ENCODE measurements at regions not wholly inside any gene's neighbourhood (a gene's known extent, or its start where the extent isn't known, plus 50 kb on each side); places are given as distances from the start of the nearest gene placed in this dataset.
"Not testable (repeated sequence)": the region's sequence is repeated elsewhere in the genome, so short reads cannot be mapped to it uniquely, and the experiment has no call there.

DNA sequence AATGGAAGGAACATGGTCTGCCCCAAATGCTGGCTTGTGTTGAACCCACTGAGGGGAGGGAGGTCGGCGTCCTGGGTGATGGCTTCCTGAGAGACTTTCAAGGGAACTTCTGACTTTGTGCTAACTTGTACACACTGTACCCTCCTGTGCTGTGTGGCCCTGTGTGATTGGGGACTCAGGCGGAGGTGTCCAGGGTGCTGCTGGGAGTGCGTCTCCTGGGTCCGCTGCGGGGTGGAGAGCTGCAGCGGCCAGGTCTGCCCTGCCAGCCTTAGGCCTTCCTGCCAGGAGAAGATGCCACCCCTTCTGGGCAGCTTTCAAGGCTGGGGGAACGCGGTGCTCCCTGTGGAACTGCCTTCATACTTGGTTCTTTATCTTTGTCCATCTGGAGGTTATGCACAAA, 170.1 kb downstream of the URI1 start:
- Mint-ChIP-seq H3K4me1 (no peaks in the 10 kb centered on the region), H3K9me3 (peaks cover 4% of the 10 kb centered on the region), H3K36me3 (ENCODE audit: low read depth) (no peaks in the 10 kb centered on the region), H3K4me3 (no peak overlapping the region), H3K27me3 (peaks cover 2% of the 10 kb centered on the region), H3K27ac (no peak overlapping the region)
- ATAC-seq (ENCODE audit: low read depth): no peak
- TF ChIP-seq, protein P1, sequence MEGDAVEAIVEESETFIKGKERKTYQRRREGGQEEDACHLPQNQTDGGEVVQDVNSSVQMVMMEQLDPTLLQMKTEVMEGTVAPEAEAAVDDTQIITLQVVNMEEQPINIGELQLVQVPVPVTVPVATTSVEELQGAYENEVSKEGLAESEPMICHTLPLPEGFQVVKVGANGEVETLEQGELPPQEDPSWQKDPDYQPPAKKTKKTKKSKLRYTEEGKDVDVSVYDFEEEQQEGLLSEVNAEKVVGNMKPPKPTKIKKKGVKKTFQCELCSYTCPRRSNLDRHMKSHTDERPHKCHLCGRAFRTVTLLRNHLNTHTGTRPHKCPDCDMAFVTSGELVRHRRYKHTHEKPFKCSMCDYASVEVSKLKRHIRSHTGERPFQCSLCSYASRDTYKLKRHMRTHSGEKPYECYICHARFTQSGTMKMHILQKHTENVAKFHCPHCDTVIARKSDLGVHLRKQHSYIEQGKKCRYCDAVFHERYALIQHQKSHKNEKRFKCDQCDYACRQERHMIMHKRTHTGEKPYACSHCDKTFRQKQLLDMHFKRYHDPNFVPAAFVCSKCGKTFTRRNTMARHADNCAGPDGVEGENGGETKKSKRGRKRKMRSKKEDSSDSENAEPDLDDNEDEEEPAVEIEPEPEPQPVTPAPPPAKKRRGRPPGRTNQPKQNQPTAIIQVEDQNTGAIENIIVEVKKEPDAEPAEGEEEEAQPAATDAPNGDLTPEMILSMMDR (IDR thresholded peaks at IDR 0.05): no peak
- ChIA-PET POLR2A (no interaction called here), CTCF (no interaction called here)
- DNase-seq: no peak
- intact Hi-C loops (cut with micrococcal nuclease): no loop called here

DNA sequence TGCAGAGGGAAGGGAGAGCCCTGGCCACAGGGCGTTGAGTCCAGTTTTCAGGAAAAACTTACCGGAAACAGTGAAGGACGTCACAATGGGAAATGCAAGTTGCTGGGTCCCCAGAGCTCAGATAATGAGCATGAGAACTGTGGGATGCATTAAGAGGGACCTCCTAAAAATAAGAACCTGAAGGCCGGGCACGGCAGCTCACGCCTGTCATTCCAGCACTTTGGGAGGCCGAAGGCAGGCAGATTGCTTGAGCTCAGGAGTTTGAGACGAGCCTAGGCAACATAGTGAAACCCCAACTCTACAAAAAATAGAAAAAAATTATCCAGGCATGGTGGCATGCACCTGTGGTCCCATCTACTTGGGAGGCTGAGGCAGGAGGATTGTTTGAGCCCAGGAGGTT, 170.6 kb downstream of the URI1 start:
- H3K9me3 Mint-ChIP-seq: peaks cover 4% of the 10 kb centered on the region
- ChIA-PET CTCF (no interaction called here), POLR2A (no interaction called here)
- no peaks in the 10 kb centered on the region for H3K4me1 Mint-ChIP-seq
- H3K27me3 Mint-ChIP-seq: peaks cover 2% of the 10 kb centered on the region
- no peaks in the 10 kb centered on the region for H3K36me3 Mint-ChIP-seq (ENCODE audit: low read depth)
- intact Hi-C loops (cut with micrococcal nuclease): no loop called here
- ATAC-seq (ENCODE audit: low read depth) (no peak), DNase-seq (no peak)
- H3K4me3 Mint-ChIP-seq: no peak overlapping the region
- TF ChIP-seq, protein P1 (IDR thresholded peaks at IDR 0.05): no peak
- H3K27ac Mint-ChIP-seq: no peak overlapping the region

DNA sequence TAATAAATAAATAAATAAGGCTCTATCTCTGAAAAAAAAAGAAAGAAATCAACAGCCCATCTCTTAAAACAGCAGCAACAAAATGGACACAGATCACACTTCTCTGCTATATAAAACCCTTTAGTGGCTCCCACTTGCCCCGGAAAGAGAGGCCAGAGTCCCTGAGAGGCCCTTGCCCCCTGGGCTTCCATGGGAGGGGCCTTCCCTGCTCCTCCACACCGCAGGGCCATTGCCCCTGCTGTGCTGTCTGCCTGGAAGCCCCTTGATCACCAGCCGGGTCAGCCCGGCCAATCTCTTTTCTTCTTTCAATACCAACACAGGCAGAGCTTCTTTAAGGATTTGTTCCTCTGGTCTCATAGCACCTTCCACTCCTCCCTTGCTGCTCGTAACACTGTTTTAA, 171.1 kb downstream of the URI1 start:
- ATAC-seq (ENCODE audit: low read depth): no peak
- POLR2A ChIA-PET: no interaction called here
- Mint-ChIP-seq H3K27me3 (peaks cover 2% of the 10 kb centered on the region), H3K4me1 (no peaks in the 10 kb centered on the region), H3K36me3 (ENCODE audit: low read depth) (no peaks in the 10 kb centered on the region), H3K27ac (no peak overlapping the region), H3K9me3 (peaks cover 4% of the 10 kb centered on the region), H3K4me3 (no peak overlapping the region)
- TF ChIP-seq, protein P1 (IDR thresholded peaks at IDR 0.05): no peak
- no peak for DNase-seq
- intact Hi-C loops (cut with micrococcal nuclease): no loop called here
- CTCF ChIA-PET: no interaction called here

DNA sequence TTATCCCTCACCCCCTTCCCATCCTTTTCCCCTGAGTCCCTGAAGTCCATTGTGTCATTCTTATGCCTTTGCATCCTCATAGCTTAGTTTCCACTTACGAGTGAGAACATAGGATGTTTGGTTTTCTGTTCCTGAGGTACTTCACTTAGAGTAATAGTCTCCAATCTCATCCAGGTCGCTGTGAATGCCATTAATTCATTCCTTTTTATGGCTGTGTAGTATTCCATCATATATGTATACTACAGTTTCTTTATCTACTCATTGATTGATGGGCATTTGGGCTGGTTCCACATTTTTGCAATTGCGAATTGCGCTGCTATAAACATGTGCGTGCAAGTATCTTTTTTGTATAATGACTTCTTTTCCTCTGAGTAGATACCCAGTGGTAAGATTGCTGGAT, 172.1 kb downstream of the URI1 start:
- H3K9me3 Mint-ChIP-seq; POLR2A ChIA-PET; H3K4me3 Mint-ChIP-seq; intact Hi-C loops (cut with micrococcal nuclease); H3K27me3 Mint-ChIP-seq; H3K36me3 Mint-ChIP-seq (ENCODE audit: low read depth); H3K27ac Mint-ChIP-seq; H3K4me1 Mint-ChIP-seq; ATAC-seq (ENCODE audit: low read depth); DNase-seq; CTCF ChIA-PET: not testable (repeated sequence)

DNA sequence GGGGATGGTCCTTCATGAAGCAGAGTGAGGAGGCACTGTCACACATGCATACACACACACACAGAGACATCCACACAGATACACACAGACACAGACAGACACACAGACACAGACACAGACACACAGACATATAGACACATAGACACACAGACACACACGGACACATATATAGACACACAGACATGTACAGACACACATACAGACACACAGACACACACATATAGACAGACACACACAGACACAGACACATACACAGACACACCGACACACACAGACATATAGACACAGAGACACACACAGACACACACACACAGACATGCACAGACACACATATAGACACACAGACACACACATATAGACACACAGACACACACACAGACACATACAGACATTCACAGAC, 173.9 kb downstream of the URI1 start:
- Mint-ChIP-seq H3K27ac (no peak overlapping the region), H3K4me1 (no peaks in the 10 kb centered on the region), H3K36me3 (ENCODE audit: low read depth) (no peaks in the 10 kb centered on the region), H3K9me3 (peaks cover 4% of the 10 kb centered on the region), H3K4me3 (no peak overlapping the region), H3K27me3 (no peaks in the 10 kb centered on the region)
- intact Hi-C loops (cut with micrococcal nuclease): no loop called here
- ChIA-PET CTCF (no interaction called here), POLR2A (no interaction called here)
- TF ChIP-seq, protein P1 (IDR thresholded peaks at IDR 0.05): no peak
- no peak for DNase-seq
- no peak for ATAC-seq (ENCODE audit: low read depth)

DNA sequence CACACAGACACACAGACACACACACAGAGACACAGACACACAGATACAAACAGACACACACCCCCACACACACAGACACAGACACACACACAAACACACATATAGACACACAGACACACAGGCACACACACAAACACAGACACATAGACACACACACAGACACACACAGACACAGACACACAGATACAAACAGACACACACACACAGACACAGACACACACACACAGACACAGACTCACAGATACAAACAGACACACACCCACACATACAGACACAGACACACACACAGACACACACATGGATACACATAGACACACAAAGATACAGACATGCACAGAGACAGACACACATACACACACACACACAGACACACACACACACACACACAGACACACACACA, 174.5 kb downstream of the URI1 start:
- POLR2A ChIA-PET: no interaction called here
- CTCF ChIA-PET: no interaction called here
- TF ChIP-seq, protein P1 (IDR thresholded peaks at IDR 0.05): no peak
- DNase-seq (no peak), ATAC-seq (ENCODE audit: low read depth) (no peak)
- Mint-ChIP-seq H3K36me3 (ENCODE audit: low read depth) (no peaks in the 10 kb centered on the region), H3K4me3 (no peak overlapping the region), H3K4me1 (no peaks in the 10 kb centered on the region), H3K27me3 (no peaks in the 10 kb centered on the region), H3K27ac (no peak overlapping the region), H3K9me3 (peaks cover 4% of the 10 kb centered on the region)
- intact Hi-C loops (cut with micrococcal nuclease): no loop called here
